ENCODE measurements at regions not wholly inside any gene's neighbourhood (a gene's known extent, or its start where the extent isn't known, plus 50 kb on each side); places are given as distances from the start of the nearest gene placed in this dataset.
A peak's percentile ranks its signal among the peaks of the same experiment; 100 is the strongest.

DNA sequence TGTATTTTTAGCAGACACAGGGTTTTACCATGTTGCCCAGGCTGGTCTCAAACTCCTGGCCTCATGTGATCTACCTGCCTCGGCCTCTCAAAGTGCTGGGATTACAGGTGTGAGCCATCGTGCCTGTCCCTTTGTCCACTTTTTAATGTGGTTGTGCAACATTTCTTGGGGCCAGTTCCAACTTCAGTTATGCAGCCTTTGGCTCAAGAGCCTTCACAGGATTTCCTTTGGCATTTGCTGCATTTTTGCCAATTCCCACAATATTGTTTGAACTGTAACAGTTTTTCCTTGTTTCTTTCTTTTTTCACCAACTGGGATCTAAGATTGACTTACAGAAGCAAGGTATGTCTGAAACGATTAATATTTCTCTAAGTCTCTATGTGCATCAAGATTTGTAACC, 63.6 kb downstream of the EDN1 start:
- Histone ChIP-seq H3K9me3 (ENCODE audit: low read length) (no peaks in the 10 kb centered on the region), H2AFZ (ENCODE audit: low read length) (no peak overlapping the region), H3K27ac (ENCODE audit: low read depth, low read length, poor library complexity, severe bottlenecking) (no peak overlapping the region), H3K4me2 (ENCODE audit: low read length) (no peak overlapping the region), H3K4me3 (ENCODE audit: low read depth, low read length, poor library complexity, severe bottlenecking) (no peak overlapping the region), H3K36me3 (ENCODE audit: insufficient read depth, low read length) (no peaks in the 10 kb centered on the region), H3K9me2 (ENCODE audit: insufficient read depth, low read length) (no peaks in the 10 kb centered on the region), H3K4me1 (ENCODE audit: insufficient read depth, low read length, poor library complexity, severe bottlenecking) (peaks cover 46% of the 10 kb centered on the region), H4K20me1 (ENCODE audit: insufficient read depth, low read length) (no peaks in the 10 kb centered on the region), H3K79me2 (ENCODE audit: insufficient read depth, low read depth, low read length) (no peaks in the 10 kb centered on the region)
- no peak for DNase-seq (ENCODE audit: low spot score)
- ChIA-PET POLR2A (no interaction called here), CTCF (ENCODE audit: unreplicated experiment) (no interaction called here)
- BruUV-seq (replicated peaks): no TSS peak
- TF ChIP-seq, protein P1, sequence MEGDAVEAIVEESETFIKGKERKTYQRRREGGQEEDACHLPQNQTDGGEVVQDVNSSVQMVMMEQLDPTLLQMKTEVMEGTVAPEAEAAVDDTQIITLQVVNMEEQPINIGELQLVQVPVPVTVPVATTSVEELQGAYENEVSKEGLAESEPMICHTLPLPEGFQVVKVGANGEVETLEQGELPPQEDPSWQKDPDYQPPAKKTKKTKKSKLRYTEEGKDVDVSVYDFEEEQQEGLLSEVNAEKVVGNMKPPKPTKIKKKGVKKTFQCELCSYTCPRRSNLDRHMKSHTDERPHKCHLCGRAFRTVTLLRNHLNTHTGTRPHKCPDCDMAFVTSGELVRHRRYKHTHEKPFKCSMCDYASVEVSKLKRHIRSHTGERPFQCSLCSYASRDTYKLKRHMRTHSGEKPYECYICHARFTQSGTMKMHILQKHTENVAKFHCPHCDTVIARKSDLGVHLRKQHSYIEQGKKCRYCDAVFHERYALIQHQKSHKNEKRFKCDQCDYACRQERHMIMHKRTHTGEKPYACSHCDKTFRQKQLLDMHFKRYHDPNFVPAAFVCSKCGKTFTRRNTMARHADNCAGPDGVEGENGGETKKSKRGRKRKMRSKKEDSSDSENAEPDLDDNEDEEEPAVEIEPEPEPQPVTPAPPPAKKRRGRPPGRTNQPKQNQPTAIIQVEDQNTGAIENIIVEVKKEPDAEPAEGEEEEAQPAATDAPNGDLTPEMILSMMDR (conservative IDR thresholded peaks at IDR 0.05; ENCODE audit: low read length): no peak
- no peak for TF ChIP-seq EZH2phosphoT487 (IDR thresholded peaks at IDR 0.05; ENCODE audit: borderline replicate concordance, low read depth, low read length)
- intact Hi-C loops (cut with micrococcal nuclease; ENCODE audit: unreplicated experiment): no loop called here

DNA sequence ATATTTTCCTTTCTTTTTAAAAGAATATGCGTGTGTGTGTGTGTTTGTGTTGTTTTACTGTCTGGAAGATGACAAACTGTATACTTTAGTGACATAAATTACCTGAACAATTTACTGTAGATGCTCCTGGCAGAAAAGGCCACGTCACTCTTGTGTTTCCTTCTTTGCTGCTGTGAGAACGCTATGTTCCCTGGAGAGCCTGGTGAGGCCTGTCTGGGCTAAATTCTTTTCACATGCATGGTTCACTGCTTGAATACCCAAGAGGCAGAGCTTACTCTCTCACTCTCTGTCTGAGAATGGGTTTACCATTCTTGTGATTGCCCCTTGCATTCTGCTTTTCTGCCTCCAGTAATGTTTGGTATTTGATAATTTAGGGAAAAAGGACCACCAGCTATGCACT, 64.3 kb downstream of the EDN1 start:
- H3K27ac ChIP-seq (ENCODE audit: low read depth, low read length, poor library complexity, severe bottlenecking): no peak overlapping the region
- no peaks in the 10 kb centered on the region for H3K9me3 ChIP-seq (ENCODE audit: low read length)
- DNase-seq (ENCODE audit: low spot score): peak; percentile 36
- no peak overlapping the region for H3K4me3 ChIP-seq (ENCODE audit: low read depth, low read length, poor library complexity, severe bottlenecking)
- BruUV-seq (replicated peaks): no TSS peak
- peak overlapping the region; percentile 27 for H3K4me2 ChIP-seq (ENCODE audit: low read length)
- no peaks in the 10 kb centered on the region for H3K36me3 ChIP-seq (ENCODE audit: insufficient read depth, low read length)
- peaks cover 51% of the 10 kb centered on the region for H3K4me1 ChIP-seq (ENCODE audit: insufficient read depth, low read length, poor library complexity, severe bottlenecking)
- ChIA-PET POLR2A (interaction anchor here (0.7 kb wide), 1 partner anchor 9 kb away, joined by 4 read pairs; no protein-coding TSS in a partner anchor), CTCF (ENCODE audit: unreplicated experiment) (no interaction called here)
- H3K9me2 ChIP-seq (ENCODE audit: insufficient read depth, low read length): no peaks in the 10 kb centered on the region
- TF ChIP-seq EZH2phosphoT487 (IDR thresholded peaks at IDR 0.05; ENCODE audit: borderline replicate concordance, low read depth, low read length): no peak
- TF ChIP-seq, protein P1 (conservative IDR thresholded peaks at IDR 0.05; ENCODE audit: low read length): no peak
- intact Hi-C loops (cut with micrococcal nuclease; ENCODE audit: unreplicated experiment): no loop called here
- H4K20me1 ChIP-seq (ENCODE audit: insufficient read depth, low read length): no peaks in the 10 kb centered on the region
- H3K79me2 ChIP-seq (ENCODE audit: insufficient read depth, low read depth, low read length): no peaks in the 10 kb centered on the region
- 0 out of 2 replicates have a peak overlapping the region, but pooled peaks have one; percentile 18 for H2AFZ ChIP-seq (ENCODE audit: low read length)

DNA sequence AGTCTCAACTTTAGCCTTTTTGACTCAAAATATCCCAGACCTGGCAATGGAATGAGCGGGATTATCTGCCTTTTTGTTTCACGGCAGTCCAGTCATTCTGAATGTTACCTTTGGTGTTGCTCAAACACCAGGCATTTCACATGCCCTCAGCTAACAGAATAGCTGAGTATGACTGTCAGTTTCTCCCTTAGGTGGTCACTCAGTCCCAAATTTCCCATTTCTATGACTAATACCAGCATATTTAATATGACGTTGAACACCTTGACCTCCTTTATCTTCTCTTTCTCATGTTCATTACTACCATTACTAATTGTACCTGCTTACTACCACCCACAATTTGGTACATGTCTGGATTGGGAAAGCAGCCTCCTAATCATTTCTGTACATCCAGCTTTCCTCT, 65.2 kb downstream of the EDN1 start:
- peak overlapping the region; percentile 27 for H3K4me2 ChIP-seq (ENCODE audit: low read length)
- POLR2A ChIA-PET: no interaction called here
- no peak for DNase-seq (ENCODE audit: low spot score)

More for the DNA sequence above, 65.2 kb downstream of the EDN1 start:
- H4K20me1 ChIP-seq (ENCODE audit: insufficient read depth, low read length): no peaks in the 10 kb centered on the region
- no peak overlapping the region for H2AFZ ChIP-seq (ENCODE audit: low read length)
- intact Hi-C loops (cut with micrococcal nuclease; ENCODE audit: unreplicated experiment): no loop called here
- no peaks in the 10 kb centered on the region for H3K36me3 ChIP-seq (ENCODE audit: insufficient read depth, low read length)
- no peak overlapping the region for H3K4me3 ChIP-seq (ENCODE audit: low read depth, low read length, poor library complexity, severe bottlenecking)
- CTCF ChIA-PET (ENCODE audit: unreplicated experiment): no interaction called here
- no peaks in the 10 kb centered on the region for H3K9me3 ChIP-seq (ENCODE audit: low read length)
- no peaks in the 10 kb centered on the region for H3K9me2 ChIP-seq (ENCODE audit: insufficient read depth, low read length)
- BruUV-seq (replicated peaks): no TSS peak
- no peak for TF ChIP-seq EZH2phosphoT487 (IDR thresholded peaks at IDR 0.05; ENCODE audit: borderline replicate concordance, low read depth, low read length)
- TF ChIP-seq, protein P1 (conservative IDR thresholded peaks at IDR 0.05; ENCODE audit: low read length): no peak
- H3K27ac ChIP-seq (ENCODE audit: low read depth, low read length, poor library complexity, severe bottlenecking): no peak overlapping the region
- H3K4me1 ChIP-seq (ENCODE audit: insufficient read depth, low read length, poor library complexity, severe bottlenecking): peaks cover 51% of the 10 kb centered on the region
- H3K79me2 ChIP-seq (ENCODE audit: insufficient read depth, low read depth, low read length): no peaks in the 10 kb centered on the region

Data from OCI-LY7 (cell line).